HepG2 (cell line): ENCODE measurements at regions not wholly inside any gene's neighbourhood (a gene's known extent, or its start where the extent isn't known, plus 50 kb on each side); places are given as distances from the start of the nearest gene placed in this dataset.

Experiments
- ASH2L ChIP-seq: fragments of 300-600, 200-600 bp; sonication (generic); IDR thresholded peaks from 2 replicates; pipeline ENCODE4 v1.7.0; 2017; ENCODE audit warnings: low read depth, mild to moderate bottlenecking, moderate library complexity, mixed read lengths, low read length; ENCODE audit not compliant: insufficient read length
- CREB1 ChIP-seq, 2 experiments: fragments of 450-650 bp in 1 of 2; IDR thresholded peaks; 2 replicates each; pipeline ENCODE4 v1.6.1; 2016 to 2017; ENCODE audit warnings: control low read depth in 1 of 2, mild to moderate bottlenecking in 1 of 2, missing compliant biosample characterization in 1 of 2, missing genetic modification characterization in 1 of 2
- GLI4 ChIP-seq: sonication (generic); formaldehyde crosslinking; IDR thresholded peaks from 2 replicates; pipeline ENCODE4 v1.5.1; 2020; ENCODE audit warnings: missing genetic modification reagents, mild to moderate bottlenecking, moderate library complexity, borderline replicate concordance
- GZF1 ChIP-seq: sonication (generic); formaldehyde crosslinking; IDR thresholded peaks from 2 replicates; pipeline ENCODE4 v1.5.1; 2020; ENCODE audit warnings: mild to moderate bottlenecking, missing genetic modification reagents
- JUNB ChIP-seq: sonication (generic); formaldehyde crosslinking; IDR thresholded peaks from 2 replicates; pipeline ENCODE4 v1.8.0; 2022; ENCODE audit warnings: missing genetic modification reagents, mild to moderate bottlenecking, borderline replicate concordance
- JUND ChIP-seq: sonication (generic); formaldehyde crosslinking; IDR thresholded peaks from 2 replicates; pipeline ENCODE4 v1.8.0; 2022; ENCODE audit warnings: mild to moderate bottlenecking, missing genetic modification reagents
- MIER3 ChIP-seq: IDR thresholded peaks from 2 replicates; pipeline ENCODE4 v1.6.1; 2016; ENCODE audit warnings: missing compliant biosample characterization, borderline replicate concordance
- NBN ChIP-seq: fragments of 450-650 bp; conservative IDR thresholded peaks from 2 replicates; pipeline ENCODE4 v1.6.1; 2017
- NFYB ChIP-seq: sonication (generic); formaldehyde crosslinking; IDR thresholded peaks from 2 replicates; pipeline ENCODE4 v1.4.0; 2020; ENCODE audit warnings: missing genetic modification reagents
- NR0B2 ChIP-seq: sonication (generic); formaldehyde crosslinking; IDR thresholded peaks from 2 replicates; pipeline ENCODE4 v1.4.0; 2020; ENCODE audit warnings: mild to moderate bottlenecking, missing genetic modification reagents
- NR2C2 ChIP-seq: sonication (generic); formaldehyde crosslinking; IDR thresholded peaks from 2 replicates; pipeline ENCODE4 v1.4.0; 2020; ENCODE audit warnings: missing genetic modification reagents, mild to moderate bottlenecking, moderate library complexity, borderline replicate concordance
- POLR2AphosphoS2 ChIP-seq: IDR thresholded peaks from 2 replicates; pipeline ENCODE4 v1.6.1; 2011; ENCODE audit warnings: low read depth, low read length, improper control_type of control experiment
- REPIN1 ChIP-seq: sonication (generic); formaldehyde crosslinking; IDR thresholded peaks from 2 replicates; pipeline ENCODE4 v1.8.0; 2022; ENCODE audit warnings: missing genetic modification reagents, low read depth, mild to moderate bottlenecking, borderline replicate concordance
- SRY ChIP-seq: sonication (generic); formaldehyde crosslinking; IDR thresholded peaks from 2 replicates; pipeline ENCODE4 v1.8.0; 2022; ENCODE audit warnings: mild to moderate bottlenecking, missing genetic modification reagents
- SUZ12 ChIP-seq: fragments of 150-350 bp; IDR thresholded peaks from 2 replicates; pipeline ENCODE4 v1.6.1; 2014; ENCODE audit warnings: low read depth, low read length
- THAP7 ChIP-seq: sonication (generic); formaldehyde crosslinking; IDR thresholded peaks from 2 replicates; pipeline ENCODE4 v1.8.1; 2023; ENCODE audit warnings: mild to moderate bottlenecking, missing genetic modification reagents
- ZBTB37 ChIP-seq: sonication (generic); formaldehyde crosslinking; IDR thresholded peaks from 2 replicates; pipeline ENCODE4 v1.4.0; 2020; ENCODE audit warnings: mild to moderate bottlenecking, missing genetic modification reagents
- ZNF124 ChIP-seq: sonication (generic); formaldehyde crosslinking; IDR thresholded peaks from 2 replicates; pipeline ENCODE4 v1.4.0; 2020; ENCODE audit warnings: missing genetic modification reagents
- ZNF207 ChIP-seq: fragments of 450-650 bp; IDR thresholded peaks from 2 replicates; pipeline ENCODE4 v1.6.1; 2016; ENCODE audit warnings: antibody characterized with exemption, borderline replicate concordance
- ZNF276 ChIP-seq: sonication (generic); formaldehyde crosslinking; IDR thresholded peaks from 2 replicates; pipeline ENCODE4 v1.4.0; 2020; ENCODE audit warnings: mild to moderate bottlenecking, low read depth, missing genetic modification reagents
- ZNF296 ChIP-seq: sonication (generic); formaldehyde crosslinking; conservative IDR thresholded peaks from 2 replicates; pipeline ENCODE4 v1.5.0; 2020; ENCODE audit warnings: mild to moderate bottlenecking, missing genetic modification reagents
- ZNF572 ChIP-seq: sonication (generic); formaldehyde crosslinking; IDR thresholded peaks from 2 replicates; pipeline ENCODE4 v1.5.1; 2020; ENCODE audit warnings: mild to moderate bottlenecking, missing genetic modification reagents
- ZNF747 ChIP-seq: sonication (generic); formaldehyde crosslinking; IDR thresholded peaks from 2 replicates; pipeline ENCODE4 v1.8.1; 2023; ENCODE audit warnings: missing genetic modification reagents, mild to moderate bottlenecking, borderline replicate concordance
- ZNF781 ChIP-seq: sonication (generic); formaldehyde crosslinking; IDR thresholded peaks from 2 replicates; pipeline ENCODE4 v1.5.1; 2020; ENCODE audit warnings: borderline replicate concordance, mild to moderate bottlenecking, missing genetic modification reagents; ENCODE audit errors: not compliant biosample characterization
- ZNF784 ChIP-seq: sonication (generic); formaldehyde crosslinking; IDR thresholded peaks from 2 replicates; pipeline ENCODE4 v1.5.1; 2020; ENCODE audit warnings: missing genetic modification reagents, mild to moderate bottlenecking, borderline replicate concordance
- ZSCAN12 ChIP-seq: sonication (generic); formaldehyde crosslinking; IDR thresholded peaks from 2 replicates; pipeline ENCODE4 v1.9.0; 2021; ENCODE audit warnings: mild to moderate bottlenecking, missing genetic modification reagents

GRCh38 chr1:21346365-21347071 is 56.3 kb upstream of the ECE1 start (continued):
- TF ChIP-seq ZNF207 (no peak), ZBTB37 (CRISPR knock-in tag) (no peak), ZNF124 (CRISPR knock-in tag) (no peak), MIER3 (CRISPR knock-in tag) (no peak), ASH2L (no peak), GZF1 (CRISPR knock-in tag) (no peak), JUND (CRISPR knock-in tag) (no peak), SRY (CRISPR knock-in tag) (0 out of 2 replicates have a peak, but pooled peaks have one; percentile 2), THAP7 (CRISPR knock-in tag) (no peak), ZNF781 (CRISPR knock-in tag) (no peak), SUZ12 (no peak), NFYB (no peak), NR0B2 (CRISPR knock-in tag) (no peak), ZNF276 (CRISPR knock-in tag) (no peak), ZSCAN12 (no peak), JUNB (CRISPR knock-in tag) (peak; percentile 28; the same call in 1 of the 2 replicates), POLR2AphosphoS2 (no peak), ZNF747 (no peak), ZNF572 (no peak), ZNF296 (CRISPR knock-in tag) (no peak), ZNF784 (CRISPR knock-in tag) (no peak), NBN (0 out of 2 replicates have a peak, but pooled peaks have one; percentile 52), GLI4 (CRISPR knock-in tag) (0 out of 2 replicates have a peak, but pooled peaks have one; percentile 52), REPIN1 (CRISPR knock-in tag) (no peak), NR2C2 (CRISPR knock-in tag) (no peak), CREB1 (IDR thresholded peaks at IDR 0.05) (no peak), CREB1 (CRISPR knock-in tag; IDR thresholded peaks at IDR 0.05) (0 out of 2 replicates have a peak, but pooled peaks have one; percentile 8)
